ENCODE measurements at regions not wholly inside any gene's neighbourhood (a gene's known extent, or its start where the extent isn't known, plus 50 kb on each side); places are given as distances from the start of the nearest gene placed in this dataset.

- Histone ChIP-seq H3K23me2 (ENCODE audit: insufficient read length, low read depth, low read length, poor library complexity, severe bottlenecking) (no peaks in the 10 kb centered on the region), H4K91ac (ENCODE audit: insufficient read length, low read depth, low read length) (no peak overlapping the region), H3K79me2 (ENCODE audit: insufficient read depth, low read length) (no peaks in the 10 kb centered on the region), H2BK15ac (ENCODE audit: low read depth, low read length) (no peak overlapping the region), H3K9me3 (ENCODE audit: control insufficient read depth, low read depth, low read length) (no peaks in the 10 kb centered on the region), H3K4ac (ENCODE audit: low read depth, low read length) (no peak overlapping the region), H2AFZ (ENCODE audit: low read length) (no peak overlapping the region), H3K56ac (ENCODE audit: insufficient read length, low read depth, low read length) (no peak overlapping the region), H2AK5ac (ENCODE audit: insufficient read length, low read length) (no peak overlapping the region), H4K8ac (replicated peaks; ENCODE audit: insufficient read length, low read depth, low read length) (no peak overlapping the region), H3K23ac (ENCODE audit: insufficient read length, low read depth, low read length) (no peak overlapping the region), H3K4me1 (ENCODE audit: insufficient read depth, low read length) (0 out of 2 replicates have a peak, but pooled peaks cover 3% of the 10 kb centered on the region), H2BK20ac (ENCODE audit: low read depth, low read length, poor library complexity, severe bottlenecking) (no peak overlapping the region), H3K9ac (ENCODE audit: extremely low read depth, insufficient read length, low read length) (no peak overlapping the region), H3K4me2 (ENCODE audit: insufficient read depth, insufficient read length, low read length) (no peak overlapping the region), H4K5ac (ENCODE audit: insufficient read length, low read depth, low read length) (no peak overlapping the region), H3T11ph (ENCODE audit: low read length) (no peak overlapping the region), H2BK12ac (ENCODE audit: insufficient read length, low read depth, low read length) (no peak overlapping the region), H2BK120ac (ENCODE audit: low read depth, low read length, poor library complexity, severe bottlenecking) (no peak overlapping the region), H3K27ac (ENCODE audit: insufficient read length, low read depth, low read length) (no peak overlapping the region), H3K14ac (ENCODE audit: insufficient read depth, low read length) (no peak overlapping the region), H2BK5ac (ENCODE audit: insufficient read length, low read length) (no peak overlapping the region), H3K27me3 (ENCODE audit: insufficient read depth, low read length) (no peaks in the 10 kb centered on the region), H3K18ac (ENCODE audit: insufficient read length, low read depth, low read length) (no peak overlapping the region), H3K79me1 (ENCODE audit: insufficient read depth, low read depth, low read length, poor library complexity, severe bottlenecking) (no peaks in the 10 kb centered on the region), H4K20me1 (ENCODE audit: control insufficient read depth, insufficient read depth, insufficient read length) (no peaks in the 10 kb centered on the region)
- WGBS (ENCODE audit: extremely low coverage, insufficient read length, low lambda C conversion rate) = no CpG with 5 or more reads among the region's 2 CpGs
- H3K4me1 Mint-ChIP-seq = peaks cover 5% of the 10 kb centered on the region in 2 experiments
- no peaks in the 10 kb centered on the region for H3K27me3 Mint-ChIP-seq (ENCODE audit: low read depth)
- no peak overlapping the region for H3K4me3 Mint-ChIP-seq
- TF ChIP-seq, protein P1, sequence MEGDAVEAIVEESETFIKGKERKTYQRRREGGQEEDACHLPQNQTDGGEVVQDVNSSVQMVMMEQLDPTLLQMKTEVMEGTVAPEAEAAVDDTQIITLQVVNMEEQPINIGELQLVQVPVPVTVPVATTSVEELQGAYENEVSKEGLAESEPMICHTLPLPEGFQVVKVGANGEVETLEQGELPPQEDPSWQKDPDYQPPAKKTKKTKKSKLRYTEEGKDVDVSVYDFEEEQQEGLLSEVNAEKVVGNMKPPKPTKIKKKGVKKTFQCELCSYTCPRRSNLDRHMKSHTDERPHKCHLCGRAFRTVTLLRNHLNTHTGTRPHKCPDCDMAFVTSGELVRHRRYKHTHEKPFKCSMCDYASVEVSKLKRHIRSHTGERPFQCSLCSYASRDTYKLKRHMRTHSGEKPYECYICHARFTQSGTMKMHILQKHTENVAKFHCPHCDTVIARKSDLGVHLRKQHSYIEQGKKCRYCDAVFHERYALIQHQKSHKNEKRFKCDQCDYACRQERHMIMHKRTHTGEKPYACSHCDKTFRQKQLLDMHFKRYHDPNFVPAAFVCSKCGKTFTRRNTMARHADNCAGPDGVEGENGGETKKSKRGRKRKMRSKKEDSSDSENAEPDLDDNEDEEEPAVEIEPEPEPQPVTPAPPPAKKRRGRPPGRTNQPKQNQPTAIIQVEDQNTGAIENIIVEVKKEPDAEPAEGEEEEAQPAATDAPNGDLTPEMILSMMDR (conservative IDR thresholded peaks at IDR 0.05) = no peak
- H3K9me3 Mint-ChIP-seq = no peaks in the 10 kb centered on the region
- DNase-seq = no peak
- H3K36me3 Mint-ChIP-seq (ENCODE audit: insufficient read depth in 1 of 3, low read depth in 3 of 3) = no peaks in the 10 kb centered on the region
- H3K27ac Mint-ChIP-seq = no peak overlapping the region
These were observed 521.9 kb downstream of the CCDC85A start for GRCh38 chr2:56705713-56706112.

All from H9 (cell line).